Activated CD8-positive, alpha-beta memory T cell treated with anti-CD3 and anti-CD28 coated beads, Interleukin-2, amount 50 U/mL, for 48 hours (primary cell): ENCODE measurements at regions not wholly inside any gene's neighbourhood (a gene's known extent, or its start where the extent isn't known, plus 50 kb on each side); places are given as distances from the start of the nearest gene placed in this dataset.

ENCODE experiments used
- DNase-seq: peaks from one replicate; pipeline ENCODE4 v3.0.0-alpha.2; 2020

DNA sequence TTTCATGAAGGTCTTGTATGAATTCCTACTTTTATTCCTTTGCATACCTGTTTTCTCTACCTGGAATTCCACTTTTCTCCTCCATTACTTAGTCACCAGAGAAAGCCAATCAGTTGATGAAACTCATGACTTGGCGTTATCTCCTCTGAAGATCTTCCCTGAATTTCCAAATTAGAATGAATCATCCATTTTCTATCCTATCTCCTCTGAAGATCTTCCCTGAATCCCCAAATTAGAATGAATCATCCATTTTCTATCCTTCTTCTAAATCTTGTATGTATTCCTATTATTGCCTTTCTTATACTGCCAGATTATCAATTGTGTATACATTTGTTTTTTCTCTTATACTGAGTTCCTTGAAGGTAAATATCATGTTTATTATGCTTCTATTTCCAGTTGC lies 440.4 kb downstream of the CCDC85A start:
- no peak for DNase-seq

DNA sequence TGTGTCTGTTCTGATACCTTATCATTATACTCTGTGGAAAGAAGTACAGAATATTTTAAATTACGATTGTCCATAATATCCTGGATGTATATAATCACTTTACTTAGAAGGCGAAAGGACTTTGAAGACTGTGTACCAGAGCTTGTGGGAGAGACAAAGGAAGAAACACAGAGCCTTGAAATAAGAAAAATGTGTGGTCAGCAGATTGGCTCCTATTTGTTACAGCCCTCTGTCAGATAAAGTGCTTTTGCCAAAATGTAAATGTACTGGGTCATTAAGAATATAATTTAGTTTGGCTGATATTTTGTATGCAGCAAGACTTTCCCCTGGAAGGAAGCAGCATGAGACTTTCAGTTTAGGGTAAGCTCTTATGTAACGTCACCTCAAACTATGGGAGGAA lies 443.1 kb downstream of the CCDC85A start:
- no peak for DNase-seq

DNA sequence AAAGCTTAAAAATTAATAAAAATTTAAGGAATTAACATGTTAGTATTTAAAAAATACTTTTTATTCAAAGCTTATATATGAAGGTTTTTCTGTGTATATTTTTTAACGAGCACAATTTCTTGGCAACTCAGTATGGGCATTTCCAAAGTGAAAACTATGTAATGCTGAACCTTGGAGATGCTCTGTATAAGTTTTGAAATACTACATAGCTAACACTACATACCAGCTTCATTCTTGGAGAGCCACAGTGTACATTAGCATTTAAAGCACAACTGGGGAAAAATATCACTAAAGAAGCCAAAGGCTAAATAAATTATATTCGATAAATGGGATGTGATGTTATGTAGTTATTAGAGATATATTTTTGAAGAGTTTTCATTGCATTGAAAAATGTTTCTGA lies 446.5 kb downstream of the CCDC85A start:
- DNase-seq: no peak

DNA sequence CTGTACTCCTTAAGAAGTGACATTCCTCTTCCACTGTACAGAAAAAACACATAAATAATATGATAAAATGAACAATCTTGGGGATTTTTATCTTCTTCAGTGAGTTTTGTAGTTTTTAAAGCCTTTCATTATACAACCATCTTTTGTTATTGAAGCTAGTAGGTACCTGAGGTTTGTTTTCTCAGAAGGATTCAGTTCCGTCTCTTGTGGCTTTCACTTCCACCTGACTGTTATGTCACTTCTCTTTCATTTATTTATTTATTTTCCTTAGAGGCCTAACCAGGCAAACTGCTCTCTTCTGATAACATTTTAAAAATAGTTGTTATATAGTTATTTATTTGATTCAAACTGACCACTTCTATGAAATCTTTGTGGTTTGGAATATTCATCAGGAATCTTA lies 464.2 kb downstream of the CCDC85A start:
- DNase-seq: no peak

DNA sequence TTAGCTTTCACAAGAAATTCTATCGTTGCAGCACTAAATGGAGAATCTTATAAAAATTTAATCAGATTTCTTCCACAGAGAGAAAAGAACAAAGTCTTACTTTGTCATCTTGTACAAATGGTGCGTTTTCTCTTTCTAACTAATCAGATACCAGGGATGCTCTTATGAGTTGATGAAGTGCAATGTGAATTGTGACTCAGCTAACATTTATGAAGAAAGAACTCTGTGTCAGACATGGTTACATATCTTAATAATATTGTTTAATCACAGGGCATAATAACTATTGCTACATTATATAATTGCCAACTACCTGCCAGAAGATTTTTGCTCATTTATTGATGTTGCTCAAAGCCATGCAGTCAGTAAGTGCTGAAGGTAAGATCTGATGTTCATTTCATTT lies 465.0 kb downstream of the CCDC85A start:
- DNase-seq: no peak

DNA sequence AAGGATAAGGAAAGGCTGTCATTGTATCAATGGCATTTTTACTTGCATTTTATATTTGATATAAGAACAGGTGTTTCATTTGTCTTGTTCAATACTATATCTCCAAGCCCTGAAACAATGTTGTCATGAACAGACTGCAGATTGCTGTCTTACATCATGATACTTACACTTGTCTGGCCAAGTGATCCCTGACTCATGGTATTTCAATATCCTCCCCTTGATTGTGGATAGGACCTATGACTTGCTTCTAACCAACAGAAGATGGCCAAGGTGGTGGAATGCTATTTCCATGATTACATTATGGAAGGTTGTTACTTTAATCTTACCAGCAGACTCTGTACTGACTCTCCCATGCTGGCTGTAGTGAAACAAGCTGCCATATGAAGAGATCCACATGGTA lies 471.1 kb downstream of the CCDC85A start:
- no peak for DNase-seq

DNA sequence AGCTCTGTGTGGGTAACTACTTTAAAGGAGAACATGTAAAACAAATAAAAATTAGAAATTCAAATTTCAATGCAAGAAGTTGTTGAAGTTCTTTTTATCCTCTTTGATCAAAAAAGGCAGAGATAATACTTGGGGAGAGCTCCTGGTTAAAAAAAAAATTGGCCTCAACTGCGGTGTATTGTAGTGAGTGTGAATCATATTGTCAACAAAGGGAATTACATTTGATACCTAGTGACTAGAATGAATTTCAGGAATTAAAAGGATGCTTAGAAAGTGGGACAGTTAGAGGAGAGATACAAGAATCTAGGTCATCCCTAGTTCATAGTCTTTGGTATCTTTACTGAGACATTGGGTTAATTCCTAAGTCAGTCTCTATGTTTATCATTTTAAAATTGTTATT lies 473.0 kb downstream of the CCDC85A start:
- DNase-seq: no peak

DNA sequence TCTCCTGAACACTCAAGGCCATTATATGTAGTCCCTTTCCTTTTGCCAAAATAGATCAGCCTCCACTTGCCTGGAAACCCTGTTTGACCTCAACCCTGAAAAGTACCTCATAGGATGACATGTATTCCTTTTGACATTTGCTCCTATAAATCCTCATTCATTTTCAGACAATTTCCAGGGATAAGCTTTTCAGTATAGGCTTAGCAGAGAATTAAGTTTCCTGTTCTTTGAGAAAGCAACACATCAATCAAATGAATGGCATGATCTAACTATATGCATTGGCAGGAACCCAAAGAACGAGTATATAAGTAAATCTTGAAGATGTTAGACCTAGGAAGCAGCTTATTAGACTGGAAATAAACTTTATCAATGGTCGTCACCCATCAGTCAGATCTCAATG lies 483.0 kb downstream of the CCDC85A start:
- no peak for DNase-seq

DNA sequence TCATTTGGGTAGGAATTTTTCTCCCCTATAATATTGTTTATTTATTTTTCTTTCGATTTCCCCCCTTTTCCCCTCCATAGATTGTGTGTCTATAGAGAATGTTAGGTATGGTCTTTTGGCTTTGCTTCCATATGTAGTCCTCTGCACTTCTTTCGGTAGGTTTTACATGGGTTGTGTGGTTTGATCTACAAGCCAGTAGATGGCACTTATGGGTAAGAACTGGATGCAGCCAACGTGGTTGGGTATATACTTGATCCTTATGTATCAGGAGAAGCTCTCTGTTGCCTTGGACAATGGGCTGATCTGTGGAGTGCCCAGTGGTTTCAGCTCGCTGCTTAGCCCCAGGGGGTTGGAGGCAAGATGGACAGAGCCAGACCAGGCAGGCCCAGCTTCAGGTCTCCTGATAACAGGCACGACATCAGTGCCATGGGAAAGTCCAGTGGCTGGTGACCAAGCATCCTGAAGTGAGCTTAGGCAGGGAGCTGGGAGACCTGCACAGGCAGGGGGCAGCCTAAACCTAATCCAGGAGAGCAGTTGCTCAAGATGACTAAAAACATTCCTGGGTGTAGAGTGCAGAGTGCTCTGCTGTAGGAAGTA lies 488.3 kb downstream of the CCDC85A start:
- no peak for DNase-seq

DNA sequence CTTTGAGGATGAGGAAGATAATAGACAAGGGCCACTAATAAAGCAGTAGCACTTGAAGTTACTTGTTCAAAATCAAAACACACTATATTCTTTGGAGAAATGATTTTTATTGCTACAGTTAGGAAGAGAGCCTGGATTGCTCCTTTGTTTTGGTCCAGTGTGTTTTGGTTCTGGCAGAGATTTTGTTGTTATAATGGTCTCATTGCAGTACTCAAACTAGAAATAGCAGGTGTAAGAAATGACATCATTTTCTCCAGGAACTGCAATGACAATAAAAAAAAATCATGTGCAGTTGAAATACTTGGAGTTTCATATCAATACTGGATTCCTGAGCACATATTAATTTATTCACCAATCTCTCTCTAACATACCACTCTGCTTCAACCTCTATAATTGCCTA lies 490.3 kb downstream of the CCDC85A start:
- DNase-seq: no peak

DNA sequence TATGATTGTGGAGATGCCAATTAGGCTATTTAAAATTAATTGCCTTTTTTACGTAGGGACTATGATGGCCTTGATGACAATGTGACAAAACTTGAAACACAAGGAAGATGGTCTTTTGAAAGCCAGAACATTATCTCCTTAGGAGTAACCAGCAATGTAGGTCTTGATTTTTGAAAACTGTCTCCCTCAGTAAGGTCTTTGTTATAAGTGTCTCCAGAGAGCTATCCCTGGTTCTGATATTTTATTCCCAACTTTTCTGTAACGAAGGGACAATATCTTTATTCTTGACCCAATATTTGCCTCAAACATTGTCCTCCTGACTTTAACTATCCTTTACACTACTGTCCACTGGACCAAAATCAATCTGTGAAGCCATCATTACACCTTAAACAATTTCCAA lies 493.2 kb downstream of the CCDC85A start:
- DNase-seq: no peak

DNA sequence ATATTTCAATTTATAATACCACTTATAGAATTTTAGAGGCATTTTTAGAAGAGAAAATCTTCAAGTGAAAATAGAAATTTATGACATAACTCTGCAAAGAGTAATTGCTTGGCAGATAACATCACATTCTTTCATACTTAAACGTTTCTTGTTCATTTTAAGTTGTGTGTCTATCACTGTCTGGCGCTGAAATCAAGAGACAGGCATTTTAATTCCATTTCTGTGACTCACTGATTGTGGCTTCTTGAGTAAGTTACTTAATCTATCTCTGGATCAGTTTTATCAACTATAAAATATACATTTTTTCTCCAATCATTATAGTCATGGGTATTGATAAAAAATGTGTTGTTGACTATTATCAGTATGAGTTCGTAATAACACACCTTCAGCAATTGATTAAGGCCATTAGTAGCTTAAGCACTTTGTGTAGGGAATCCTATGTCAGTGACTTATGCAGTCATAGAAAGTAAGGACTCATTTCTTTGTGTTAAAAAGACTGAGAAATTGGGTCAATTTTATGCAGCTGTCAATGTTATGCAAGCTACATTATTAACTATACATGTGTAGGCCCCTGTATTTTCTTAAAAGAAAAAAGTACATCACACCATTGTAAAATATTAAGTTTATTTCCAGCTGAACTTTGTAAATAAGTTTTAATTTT lies 497.3 kb downstream of the CCDC85A start:
- no peak for DNase-seq

DNA sequence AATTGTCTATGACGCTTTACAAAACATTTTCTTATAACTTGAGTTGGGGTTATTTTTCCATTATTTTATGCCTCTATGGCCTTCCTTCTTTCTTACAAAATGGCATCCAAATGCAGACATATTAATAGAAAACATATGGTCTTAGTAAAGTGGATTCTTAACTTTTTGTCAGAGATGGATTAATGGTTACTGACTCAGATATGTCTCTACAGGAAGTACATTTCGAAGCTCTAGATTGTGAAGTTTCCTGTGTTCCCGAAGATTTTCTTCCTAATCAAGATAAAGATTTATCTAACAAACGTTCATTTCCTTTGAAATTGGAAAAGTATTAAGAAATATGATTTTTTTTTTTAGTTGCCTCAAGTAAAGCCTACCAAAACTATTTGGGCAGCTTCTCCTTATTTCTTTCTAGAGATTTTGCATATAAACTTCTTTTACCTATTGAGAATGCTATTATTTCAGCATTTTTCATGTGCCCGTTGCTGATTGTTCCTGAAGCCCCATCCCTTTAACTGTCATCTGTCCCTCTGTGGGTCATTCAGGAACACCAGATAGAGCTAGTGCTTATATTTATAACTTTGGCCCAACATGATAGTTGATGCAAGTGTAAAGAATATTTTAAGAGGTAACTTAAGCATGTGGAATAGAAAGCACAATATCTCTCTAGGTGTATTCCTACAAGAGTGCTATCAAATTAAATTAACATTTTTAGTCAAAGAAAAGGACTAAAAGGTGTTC lies 498.0 kb downstream of the CCDC85A start:
- no peak for DNase-seq

DNA sequence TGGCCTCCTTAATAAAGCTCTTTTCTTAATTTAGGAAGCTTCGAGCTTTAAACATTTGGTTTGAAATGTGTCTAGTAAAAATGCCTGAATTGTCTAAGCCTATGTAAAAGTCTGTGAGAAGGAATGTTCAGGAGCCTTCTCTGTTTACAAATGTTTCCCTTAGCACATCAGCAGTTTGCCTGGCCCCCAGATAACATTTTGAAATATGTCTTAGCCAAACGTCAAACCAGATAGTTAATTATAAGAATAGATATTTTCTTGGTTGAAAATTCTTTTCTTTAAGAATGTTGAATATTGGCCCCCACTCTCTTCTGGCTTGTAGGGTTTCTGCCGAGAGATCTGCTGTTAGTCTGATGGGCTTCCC lies 498.6 kb downstream of the CCDC85A start:
- no peak for DNase-seq

DNA sequence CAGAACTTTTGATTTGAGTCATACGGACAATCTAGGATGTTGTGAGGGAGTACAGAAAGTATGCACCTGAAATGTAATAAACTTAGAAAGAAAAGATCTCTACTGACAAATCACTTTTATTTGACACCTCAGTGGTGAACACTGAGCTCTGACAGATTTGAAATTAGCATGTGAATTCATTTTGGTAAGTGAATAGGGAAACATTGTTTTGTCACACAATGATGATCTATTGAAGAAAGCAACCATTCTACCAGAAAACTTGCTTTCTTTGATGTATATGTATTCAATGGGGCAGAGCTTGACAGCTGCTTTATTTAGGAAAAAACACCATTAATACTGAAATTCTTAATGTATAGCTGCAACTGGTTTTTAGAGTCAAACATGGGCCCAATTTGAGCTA lies 500.5 kb downstream of the CCDC85A start:
- DNase-seq: no peak

DNA sequence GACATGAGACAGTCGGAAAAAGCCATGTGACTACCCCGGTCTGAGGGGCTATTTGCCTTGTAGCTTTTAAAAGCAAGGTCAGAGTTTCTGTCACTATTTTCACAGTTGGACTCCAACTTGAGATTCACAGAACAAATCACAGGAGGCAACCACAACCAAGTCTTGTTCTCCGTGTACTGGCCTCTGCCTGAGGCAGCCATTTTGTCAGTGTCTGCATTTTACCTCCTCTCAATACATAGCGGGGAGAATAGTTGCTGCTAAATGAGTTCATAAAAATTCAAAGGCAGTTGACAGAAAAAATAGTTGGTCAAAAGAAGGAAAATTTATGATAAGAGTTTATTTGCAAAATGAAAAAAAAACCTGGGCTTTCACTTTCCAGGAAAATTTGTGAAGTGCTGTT lies 501.4 kb downstream of the CCDC85A start:
- DNase-seq: no peak

DNA sequence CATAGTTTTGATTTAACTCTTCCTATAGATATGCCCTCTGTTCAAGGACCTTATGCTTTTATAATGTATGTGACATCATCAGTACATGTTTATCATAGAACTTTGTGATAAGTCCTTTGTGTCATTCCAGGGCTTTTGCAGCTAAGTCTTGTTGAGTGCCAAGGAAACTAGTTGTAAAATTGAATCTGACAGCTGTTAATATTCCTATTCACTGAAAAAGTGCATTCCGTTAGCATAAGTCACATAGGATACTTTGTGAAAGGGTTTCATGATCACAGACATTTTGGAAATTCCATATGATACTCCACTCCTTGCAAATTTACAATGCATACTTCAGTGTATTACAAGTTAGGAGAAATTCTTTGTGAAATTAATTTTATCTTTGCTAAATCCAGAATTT lies 503.4 kb downstream of the CCDC85A start:
- no peak for DNase-seq

DNA sequence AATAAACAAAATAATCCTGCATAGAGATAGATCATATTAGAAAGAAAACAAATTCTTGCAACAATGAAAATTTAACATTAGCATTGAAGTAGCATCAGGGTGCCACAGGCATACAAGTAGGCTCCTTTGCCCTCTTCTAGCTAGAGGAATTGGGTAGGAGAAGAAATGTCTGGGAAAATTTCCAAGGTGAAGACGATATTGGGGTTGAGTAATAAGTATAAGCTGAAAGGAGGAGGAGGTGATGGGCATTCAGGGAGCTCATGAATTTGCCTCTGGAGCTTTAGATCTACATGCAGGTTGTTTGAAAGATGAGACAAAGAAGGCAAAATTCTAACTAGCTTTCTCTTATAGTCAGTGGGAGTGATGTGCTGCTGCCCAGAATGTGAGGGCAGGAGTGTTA lies 504.9 kb downstream of the CCDC85A start:
- no peak for DNase-seq

DNA sequence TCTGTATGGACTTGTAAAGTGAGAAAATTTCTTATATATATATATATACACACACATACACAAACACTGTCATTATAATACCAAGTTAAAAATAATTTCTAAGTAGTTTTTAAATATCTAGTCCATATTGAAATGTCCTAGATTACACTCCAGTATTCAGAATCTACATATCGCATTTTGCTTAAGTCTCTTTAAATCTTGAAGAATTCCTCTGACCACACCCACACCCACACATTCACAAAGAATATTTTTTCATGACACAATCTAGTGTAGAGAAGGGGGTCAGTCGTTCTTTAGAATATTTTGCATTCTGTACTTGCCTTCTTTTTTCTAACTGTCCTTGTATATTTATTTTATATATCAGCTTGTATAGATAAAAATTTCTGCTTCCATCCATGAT lies 509.7 kb downstream of the CCDC85A start:
- no peak for DNase-seq

DNA sequence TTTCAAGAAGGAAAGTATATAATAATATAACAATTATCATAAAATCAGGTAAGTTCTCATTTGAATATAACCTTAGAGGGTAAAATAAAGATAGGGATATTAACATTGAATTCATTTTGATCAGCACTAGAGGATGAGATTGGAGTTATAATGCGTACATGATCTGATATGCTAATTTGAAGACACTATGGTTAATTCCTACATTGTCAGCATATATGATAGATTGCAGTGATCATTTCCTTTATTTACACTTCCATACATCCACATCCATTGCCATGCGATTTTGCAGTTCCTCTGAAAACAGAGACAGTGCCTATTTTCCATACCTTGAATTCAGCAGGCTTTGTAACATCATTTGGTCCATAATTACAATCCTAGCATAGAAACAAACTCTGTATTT lies 519.2 kb downstream of the CCDC85A start:
- no peak for DNase-seq

DNA sequence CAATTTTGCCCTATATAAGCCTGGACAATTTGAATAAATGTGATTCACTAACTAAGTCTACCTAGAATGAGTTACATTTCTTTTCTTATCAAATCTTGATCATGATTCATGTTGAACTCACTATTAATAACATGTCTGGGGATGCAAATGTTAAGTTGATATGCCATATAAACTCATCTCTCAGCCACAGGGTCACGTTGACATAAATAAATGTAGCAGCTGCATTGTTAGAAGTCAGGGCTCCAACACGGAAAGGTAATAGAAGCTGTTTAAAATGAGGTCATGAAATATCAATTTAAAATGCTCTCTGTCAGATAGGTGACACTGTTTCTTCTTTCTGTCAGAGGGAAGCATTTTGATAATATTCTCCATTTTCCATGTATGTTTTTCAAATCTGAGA lies 521.9 kb downstream of the CCDC85A start:
- no peak for DNase-seq

DNA sequence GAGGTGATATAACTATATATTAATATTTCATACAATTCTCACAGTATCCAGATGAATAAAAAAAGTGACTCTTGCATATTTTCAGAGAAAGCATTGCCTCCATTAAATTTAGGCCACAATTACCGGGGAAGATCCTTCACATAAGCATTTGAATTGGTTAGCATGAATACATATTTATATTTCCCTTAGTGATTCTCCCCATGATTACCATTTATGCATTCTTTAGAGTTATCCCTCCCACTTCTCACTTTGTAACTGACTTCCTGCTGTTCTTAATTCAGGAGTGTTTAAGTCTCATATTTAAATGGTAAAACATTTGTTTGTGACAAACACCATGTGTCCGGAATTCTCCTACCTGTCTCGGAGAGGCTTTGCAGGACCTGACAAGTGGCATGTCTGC lies 523.4 kb downstream of the CCDC85A start:
- DNase-seq: no peak

DNA sequence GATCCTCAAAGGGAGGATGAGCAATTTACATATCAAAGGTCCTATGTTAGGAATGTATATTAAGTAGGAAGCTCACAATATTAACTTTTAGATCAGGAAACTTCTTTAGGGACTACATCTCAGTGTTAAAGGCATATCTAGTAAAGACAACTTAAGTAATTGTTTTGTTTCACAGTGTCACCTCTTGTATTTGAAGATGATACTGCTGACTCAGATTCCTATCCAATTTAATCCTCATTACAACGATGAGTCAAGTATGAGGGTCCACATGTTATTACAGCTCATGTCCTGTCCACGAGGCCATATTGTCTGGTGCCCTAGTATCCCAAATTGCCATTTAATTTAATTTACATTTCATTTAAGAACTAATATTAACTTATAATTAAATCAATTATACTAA lies 523.9 kb downstream of the CCDC85A start:
- no peak for DNase-seq

DNA sequence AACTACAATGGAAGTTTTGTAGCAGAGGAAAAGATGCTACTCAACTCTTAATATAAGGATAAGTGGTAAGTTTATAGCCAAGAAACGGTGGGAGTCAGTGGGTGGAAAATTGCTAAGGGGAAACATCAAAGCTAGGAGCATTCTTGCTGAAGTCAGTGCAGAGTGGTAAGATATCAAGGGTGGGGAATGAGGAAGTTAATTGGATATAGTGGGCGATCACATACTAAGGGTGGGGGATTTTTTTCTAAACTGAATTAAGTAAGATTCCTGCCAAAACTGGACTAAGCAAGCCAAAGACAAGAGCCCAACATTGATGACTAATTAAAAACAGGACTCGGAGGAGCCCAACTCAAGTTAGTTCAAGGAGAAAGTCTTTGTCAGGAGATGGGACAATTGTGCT lies 525.4 kb downstream of the CCDC85A start:
- DNase-seq: no peak

DNA sequence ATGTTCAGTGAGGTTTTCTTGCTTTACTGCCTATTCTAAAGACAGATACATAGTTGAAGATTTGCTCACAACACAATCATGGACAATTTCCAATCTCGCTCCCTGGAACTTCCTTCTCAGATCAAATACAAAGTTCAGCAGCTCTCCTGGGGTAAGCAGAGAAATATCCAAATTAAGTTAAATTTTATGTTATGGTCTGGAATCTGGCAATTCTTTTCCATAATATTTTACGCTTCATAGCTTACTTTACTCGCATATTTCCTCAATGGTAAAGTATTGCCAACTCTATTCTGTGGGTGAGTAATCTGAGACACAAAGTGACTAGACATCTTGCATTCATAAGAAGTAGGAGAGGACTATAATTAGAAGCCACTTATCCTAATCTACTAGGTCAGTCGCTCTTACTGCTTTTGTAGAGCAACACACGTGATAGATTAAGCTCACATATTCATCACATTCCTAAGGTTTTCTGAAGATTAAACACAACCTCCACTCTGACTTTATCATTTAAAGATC lies 529.4 kb downstream of the CCDC85A start:
- no peak for DNase-seq
